Suppressor macrophage treated with lipopolysaccharide for 4 hours (primary cell): ENCODE measurements at regions not wholly inside any gene's neighbourhood (a gene's known extent, or its start where the extent isn't known, plus 50 kb on each side); places are given as distances from the start of the nearest gene placed in this dataset.
A peak's percentile ranks its signal among the peaks of the same experiment; 100 is the strongest.

Experiments
- DNase-seq: peaks from one replicate; pipeline ENCODE4 v3.0.0-alpha.2; 2020

DNA sequence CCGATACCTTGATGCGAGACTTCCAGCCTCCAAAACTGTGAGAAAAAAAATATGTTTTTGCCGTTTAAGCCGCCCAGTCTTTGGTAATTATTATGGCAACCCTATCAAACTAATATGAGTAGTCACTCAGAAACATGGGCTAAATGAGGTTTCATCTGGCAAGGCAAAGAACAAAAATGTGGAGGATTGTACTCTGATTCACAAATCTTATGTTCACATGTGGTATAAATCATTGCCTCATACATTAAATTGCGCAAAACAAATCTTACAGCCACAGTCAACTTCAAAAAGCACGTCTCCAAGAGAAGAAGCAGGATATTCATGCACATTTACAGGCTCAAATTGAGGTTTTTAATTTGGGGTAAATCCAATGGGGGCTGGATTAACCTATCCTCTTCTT, 1435.4 kb upstream of the LRRTM1 start:
- no peak for DNase-seq

DNA sequence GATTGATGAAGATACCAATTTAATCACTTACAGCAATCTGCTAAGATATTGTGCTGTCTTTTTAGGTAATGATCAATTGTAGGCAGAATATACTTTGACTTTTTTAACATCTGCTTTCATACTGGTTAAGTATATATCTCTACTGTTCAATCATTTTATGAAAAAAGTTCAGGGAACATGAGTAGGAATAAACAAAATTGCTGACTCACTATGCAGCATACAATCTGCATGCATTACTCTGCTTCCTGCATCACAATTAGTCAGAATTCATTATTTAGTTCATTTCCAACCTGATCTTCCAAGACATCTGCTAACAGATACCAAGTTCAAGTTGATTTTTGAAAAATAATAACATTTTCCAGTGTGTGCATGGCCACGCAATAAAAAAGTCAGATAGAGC, 1430.4 kb upstream of the LRRTM1 start:
- no peak for DNase-seq

DNA sequence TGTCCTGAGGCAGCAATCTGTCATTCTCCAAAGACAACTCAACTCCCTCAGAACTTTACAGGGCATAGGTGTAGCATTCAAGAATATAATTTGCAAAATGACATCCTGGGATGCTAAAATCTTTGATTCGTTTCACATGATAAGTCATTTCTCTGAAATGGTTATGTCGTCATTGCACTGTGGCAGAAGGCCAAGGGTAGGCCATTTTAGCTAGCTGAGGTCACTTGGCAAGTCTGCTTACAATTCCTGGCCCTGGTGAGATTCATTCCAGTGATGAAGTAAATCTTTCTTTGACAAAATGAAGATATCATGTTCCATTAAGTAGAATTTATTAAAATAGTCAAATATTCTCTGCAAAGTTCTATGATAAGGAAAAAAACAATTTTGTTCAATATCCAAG, 1410.3 kb upstream of the LRRTM1 start:
- DNase-seq: no peak

DNA sequence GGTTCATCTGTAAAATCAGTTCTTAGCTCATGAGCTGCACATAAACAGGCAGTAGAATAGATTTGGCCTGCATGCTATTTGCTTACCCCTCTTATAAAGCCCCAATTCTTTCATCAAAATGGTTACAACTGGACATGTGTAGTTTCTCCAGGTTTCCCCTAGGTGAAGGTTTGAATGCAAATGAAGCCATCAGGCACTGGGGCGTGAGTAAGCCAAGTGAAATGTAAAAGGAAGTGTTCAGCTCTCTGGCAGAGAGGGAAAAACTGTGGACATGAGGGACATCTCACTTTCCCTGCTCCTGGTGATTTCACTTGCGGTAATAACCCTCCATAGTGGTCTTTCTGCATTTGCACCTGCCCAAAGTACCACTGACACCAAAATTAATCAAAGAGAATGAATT, 1402.3 kb upstream of the LRRTM1 start:
- DNase-seq: no peak

DNA sequence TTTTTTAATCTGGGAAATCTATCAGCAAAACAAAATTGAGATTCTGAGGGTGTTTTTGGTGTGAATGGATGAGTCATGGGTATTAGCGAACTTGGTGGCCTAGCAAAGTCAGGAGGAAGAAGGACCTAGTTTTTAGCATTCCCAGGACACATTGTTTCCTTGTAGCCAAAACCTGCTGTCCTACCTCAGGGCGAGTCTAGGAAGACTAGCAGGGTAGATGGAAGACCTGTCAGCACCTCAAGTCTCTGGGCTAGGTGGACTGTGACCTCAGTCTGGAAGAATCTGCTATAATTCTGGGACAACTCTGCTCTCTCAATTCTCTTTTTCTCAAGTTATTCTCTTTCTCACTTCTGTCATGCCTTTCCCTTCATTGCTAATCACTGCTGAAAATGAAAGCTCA, 1399.3 kb upstream of the LRRTM1 start:
- no peak for DNase-seq

DNA sequence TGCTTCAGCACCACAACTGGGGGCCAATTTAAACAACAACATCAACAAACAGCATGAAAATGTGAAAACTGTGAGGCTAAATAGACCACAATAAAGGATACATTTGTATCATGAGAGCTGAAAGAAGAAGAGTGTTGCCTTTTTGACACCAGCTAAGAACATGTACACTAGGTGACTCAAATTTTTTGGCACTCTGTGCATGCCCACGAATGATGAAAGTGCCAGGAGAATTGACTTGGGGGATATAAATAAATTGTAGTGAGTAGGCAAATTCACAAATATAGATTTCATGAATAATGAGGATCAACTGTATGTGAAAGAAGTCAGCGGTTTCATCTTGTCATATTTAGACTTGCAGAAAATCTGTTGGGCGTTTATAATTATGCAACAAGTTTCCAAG, 1388.0 kb upstream of the LRRTM1 start:
- no peak for DNase-seq

DNA sequence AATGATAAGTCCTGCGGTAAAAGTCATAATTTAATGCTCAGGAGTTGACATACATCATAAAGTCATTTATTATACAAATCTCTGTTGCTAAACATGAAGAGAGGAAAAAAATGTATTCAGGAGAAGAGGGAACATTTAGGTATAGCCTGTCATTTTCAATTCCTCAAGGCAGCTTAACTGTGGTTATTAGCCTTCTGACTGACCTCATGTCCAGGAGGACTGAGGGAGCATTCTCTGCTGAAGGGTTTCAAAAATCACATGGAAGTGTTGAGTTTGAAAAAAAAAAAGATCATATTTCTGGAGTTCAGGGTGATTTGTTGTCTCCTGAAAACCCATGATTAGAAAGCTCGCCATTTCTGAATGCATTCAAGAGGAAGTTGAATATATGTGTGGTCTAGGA, 1371.1 kb upstream of the LRRTM1 start:
- DNase-seq: no peak

DNA sequence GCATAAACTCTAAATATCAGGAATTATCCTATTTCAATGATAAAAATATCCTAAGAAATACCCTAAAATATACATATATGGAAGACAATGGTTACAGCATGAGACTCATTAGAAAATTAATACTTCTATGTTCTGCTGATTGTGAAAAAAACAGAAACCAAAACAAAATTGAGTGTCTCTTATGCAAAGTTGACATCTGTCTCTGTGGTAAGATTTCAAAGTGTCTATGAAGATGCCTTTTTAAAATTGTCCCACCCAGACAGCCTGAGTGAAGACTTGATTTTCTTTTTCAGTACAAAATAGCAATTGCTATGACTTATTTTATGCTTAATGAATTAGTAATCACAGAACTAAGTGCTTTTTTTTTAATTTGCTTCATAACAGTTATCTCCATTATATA, 1368.4 kb upstream of the LRRTM1 start:
- no peak for DNase-seq

DNA sequence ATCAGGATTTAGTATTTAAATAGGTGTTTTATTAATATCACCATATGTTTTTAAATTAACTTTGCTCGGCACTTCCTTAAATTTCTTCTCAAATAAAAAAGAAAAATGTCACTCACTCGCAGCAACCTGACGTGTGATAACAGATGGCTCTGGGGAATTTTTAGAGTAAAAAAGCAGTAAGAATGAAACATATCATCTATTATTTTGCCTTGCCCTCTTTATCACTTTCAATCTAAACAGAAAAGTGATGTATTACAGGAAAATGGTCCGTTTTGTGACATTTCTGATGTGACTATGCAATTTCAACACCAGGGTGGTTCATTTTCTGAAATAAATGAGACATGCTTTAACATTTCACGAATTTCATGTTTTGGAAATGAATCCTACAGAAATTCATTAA, 1368.0 kb upstream of the LRRTM1 start:
- no peak for DNase-seq

DNA sequence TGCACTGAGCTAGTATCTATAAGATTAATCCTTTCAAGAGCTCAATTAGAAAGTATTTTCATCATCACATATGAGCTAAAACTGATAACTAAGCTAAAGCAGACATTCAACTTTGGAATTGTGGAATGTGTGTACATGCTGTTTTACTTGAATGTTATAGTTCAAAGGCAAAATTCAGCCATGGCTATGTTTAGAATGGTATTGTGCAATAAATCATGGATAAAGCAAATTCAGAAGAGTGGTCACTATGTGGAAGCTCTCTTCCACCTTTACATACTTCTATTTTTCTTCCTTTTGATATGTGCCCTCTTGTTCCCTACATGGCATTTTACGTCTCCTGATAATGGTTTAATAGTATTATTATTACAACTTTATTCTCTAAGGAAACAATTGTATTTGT, 1366.3 kb upstream of the LRRTM1 start:
- no peak for DNase-seq

DNA sequence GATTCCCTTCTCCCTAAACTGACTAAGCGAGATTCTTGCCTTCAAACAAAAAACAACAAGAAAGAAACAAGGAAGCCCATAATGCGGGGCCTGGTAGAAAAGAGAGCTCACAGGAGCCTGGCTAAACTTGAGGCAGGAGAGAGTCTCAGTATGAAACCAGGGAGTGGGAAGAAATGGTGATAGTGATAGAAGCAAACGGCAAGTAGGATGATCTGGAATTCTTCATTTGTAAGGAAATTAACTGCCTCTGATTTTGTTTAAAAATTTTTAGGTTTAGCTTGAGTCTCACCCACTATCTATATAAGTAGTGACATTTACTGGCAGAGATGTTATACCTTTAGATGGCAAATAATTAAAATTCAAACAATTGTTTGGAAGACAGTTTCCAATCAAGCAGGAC, 1356.5 kb upstream of the LRRTM1 start:
- DNase-seq: no peak

DNA sequence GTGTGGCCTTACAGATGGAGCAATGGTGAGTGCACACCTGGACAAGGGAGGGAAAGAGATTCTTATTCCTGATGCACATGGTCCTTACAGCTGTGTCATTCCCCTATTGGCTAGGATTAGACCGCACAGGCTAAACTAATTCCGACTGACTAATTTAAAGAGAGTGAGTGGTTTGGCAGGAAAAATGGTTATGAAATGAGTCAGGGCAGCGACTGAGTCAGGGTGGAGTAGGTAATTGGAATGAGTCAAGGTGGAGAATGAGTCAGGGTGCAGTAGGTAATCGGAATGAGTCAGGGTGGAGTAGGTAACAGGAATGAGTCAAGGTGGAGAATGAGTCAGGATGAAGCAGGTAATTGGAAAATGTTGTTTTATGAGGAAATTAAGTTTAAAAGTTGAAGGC, 1353.7 kb upstream of the LRRTM1 start:
- DNase-seq: no peak

DNA sequence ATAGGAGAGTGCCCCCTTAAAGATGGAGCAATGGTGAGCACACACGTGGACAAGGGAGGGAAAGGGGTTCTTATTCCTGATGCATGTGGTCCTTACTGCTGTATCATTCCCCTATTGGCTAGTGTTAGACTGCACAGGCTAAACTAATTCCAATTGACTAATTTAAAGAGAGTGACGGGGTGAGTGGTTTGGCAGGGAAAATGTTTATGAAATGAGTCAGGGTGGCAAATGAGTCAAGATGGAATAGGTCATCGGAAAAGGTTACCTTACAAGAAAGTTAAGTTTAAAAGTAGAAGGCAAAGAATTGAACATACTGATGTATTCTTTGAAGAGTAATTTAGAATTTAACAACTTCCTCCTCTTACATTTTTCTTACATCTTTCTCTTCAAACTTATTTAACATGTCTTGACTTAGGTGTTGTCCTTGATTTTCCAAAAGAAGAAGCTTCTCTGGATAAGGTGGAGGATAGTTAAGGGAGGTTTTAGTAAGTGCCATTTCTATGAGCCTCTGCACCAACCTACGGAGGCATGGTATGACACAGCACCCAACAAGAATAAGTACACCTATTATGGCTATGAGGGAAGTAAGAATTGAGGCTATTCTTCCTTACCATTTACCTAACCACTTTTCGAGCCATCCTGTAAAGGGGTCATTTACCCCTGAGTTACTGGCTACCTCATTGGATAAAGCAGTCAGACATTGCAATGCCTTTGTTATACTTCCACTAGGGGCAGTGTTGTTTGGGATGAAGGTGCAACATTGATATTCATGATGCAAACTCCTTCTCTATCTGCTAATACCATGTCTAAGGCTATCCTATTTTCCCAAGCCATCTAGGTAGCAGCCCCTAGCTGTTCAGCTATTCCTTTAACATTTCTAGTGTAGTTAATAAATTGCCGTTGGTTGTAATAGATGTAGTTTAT, 1345.8 kb upstream of the LRRTM1 start:
- no peak for DNase-seq

DNA sequence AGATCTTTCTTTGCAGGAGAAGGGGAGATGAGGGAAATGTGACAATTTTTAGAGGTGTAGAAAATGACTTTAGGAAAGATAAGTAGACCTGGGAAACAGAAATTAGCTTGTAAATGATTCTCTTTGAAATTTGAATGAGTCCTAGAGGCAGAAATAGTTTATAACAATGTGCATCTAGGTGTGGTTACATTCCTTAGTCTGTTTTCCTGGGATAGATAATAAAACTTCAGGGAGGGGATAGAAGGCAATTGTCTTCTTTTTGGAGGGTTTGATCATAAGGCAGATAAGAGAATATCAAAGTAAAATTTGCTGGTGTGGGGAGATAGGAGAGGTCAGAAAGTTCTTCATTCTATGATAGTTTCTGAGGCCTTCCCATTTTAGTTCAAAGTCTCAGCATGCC, 1344.3 kb upstream of the LRRTM1 start:
- DNase-seq: no peak

DNA sequence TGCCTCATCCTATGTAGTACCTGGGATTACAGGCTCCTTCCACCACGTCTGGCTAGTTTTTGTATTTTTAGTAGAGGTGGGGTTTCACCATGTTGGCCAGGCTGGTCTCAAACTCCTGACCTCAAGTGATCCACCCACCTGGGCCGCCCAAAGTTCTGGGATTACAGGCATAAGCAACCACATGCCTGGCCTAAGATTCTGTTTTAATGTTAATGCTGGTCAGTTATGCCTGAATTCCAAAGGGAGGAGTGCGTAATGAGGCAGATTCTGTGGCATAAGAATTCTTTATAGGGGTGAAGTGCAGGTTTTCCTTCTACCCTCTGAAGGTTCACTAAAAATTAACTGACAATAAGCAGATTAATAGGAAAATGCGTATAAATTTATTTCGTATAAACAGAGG, 1343.8 kb upstream of the LRRTM1 start:
- DNase-seq: no peak

DNA sequence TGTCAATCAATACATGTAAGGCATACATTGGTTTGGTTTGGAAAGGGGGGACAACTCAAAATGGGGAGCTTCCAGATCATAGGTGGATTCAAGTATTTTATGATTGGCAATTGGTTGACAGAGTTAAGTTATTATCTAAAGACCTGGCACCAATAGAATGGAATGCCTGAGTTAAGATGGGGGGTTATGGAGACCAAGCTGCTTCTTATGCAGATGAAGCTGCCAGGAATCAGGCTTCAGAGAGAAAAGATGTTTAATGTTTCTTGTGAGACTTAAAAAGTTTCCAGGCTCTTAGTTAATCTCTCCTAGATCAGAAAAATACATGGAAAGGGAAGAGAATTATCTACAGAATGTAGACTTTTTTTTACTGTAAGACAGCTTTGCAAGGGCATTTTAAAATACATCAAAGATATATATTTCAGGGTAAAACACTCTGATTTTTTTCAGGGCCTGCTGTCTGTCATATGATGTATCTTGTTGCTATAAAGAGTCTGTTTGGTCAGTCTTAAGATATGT, 1343.2 kb upstream of the LRRTM1 start:
- DNase-seq: no peak

DNA sequence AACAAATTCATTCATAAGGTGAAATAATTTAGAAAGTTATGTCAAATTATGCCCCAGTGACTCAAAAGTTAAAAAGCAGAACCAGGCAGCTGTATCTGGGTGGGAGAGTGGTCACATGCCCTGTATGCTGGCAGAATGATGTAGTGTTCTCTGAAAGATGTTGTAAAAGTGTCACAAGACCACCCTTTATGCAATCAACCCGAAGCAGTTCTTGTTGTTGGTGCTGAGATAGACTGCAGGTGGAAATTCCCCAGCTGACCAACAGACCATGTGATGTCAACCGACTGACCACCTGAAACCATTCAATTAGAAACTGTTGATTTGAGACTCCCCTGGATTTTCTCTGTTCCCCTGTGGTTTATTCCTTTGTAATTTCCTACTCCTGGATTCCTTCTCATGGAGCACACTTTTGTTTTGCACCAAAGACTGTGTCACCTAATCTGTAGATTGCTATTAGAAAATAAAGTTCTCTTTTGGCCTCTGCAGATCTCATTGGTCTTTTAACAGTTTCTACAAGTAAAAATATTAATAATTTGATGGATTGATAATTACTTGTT, 1341.3 kb upstream of the LRRTM1 start:
- peak; percentile 56 for DNase-seq

DNA sequence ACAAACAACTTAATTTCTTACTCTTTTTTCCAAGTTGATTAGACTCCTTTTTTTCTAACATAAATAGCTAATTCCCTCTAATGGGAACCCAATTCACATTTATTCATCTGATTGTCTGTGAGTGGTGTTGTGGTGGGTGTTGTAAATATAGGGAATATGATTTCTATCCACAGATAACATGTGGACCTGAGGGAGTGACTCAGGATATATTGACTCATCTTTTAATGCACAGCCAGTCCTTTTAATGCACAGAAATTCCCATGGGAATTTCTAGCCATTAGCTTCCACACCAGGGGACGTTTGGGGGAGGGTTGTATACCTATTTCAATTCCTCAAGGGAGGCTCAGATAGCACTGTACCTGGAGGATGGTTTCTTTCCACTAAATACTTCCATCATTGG, 1339.6 kb upstream of the LRRTM1 start:
- no peak for DNase-seq

DNA sequence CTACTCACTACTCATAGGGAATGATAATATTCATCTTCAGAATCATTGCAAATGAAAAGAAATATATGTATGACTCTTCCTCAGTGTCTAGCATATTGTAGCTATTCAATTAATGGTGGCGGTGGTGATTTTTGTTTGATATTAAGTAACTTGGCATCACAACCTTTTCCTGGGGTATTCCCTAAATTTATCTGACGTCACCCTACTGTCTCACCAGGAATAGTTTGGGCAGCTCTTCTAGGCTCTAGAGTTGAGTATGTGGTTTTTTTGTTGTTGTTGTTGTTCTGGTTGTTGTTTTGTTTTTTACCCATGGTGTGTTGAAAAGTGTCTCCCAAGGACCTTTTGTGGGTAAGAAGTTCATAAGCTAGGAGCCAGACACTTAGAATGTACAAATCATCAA, 1320.3 kb upstream of the LRRTM1 start:
- no peak for DNase-seq

DNA sequence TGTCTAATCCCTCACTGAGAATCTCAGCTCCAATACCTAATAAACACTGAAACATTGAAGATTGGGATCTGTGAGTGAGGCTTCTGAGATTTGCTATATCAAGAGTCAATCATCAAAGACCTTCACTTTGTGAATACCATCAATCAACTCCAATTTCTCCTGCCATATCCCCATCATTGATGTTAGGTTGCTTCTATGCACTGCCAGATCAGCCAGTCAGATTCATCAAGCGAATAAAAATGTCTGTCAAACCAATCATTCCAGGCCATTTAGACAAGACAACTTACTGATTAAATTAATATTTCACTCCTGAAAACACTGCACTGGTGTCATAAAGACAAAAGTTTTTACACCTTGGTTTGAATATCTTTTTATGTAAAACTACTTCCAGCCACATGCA, 1295.5 kb upstream of the LRRTM1 start:
- DNase-seq: no peak

DNA sequence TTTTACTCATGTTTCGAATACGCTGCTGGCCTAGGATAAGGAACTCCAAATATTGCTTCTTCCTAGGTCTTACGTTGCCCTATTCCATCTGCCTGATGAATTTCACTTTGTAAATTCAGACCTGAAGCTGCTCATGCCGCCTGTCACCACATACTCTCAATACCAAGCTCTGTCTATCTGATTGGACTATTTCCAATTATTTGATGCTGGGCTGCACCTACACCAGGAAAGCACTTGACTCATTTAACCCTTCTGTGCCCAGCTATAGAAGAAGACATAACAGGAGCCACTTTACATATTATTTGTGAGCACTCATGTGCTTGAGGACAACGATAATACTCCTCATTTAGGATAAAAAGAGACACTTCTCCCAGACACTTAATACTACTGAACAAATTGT, 1293.9 kb upstream of the LRRTM1 start:
- no peak for DNase-seq

DNA sequence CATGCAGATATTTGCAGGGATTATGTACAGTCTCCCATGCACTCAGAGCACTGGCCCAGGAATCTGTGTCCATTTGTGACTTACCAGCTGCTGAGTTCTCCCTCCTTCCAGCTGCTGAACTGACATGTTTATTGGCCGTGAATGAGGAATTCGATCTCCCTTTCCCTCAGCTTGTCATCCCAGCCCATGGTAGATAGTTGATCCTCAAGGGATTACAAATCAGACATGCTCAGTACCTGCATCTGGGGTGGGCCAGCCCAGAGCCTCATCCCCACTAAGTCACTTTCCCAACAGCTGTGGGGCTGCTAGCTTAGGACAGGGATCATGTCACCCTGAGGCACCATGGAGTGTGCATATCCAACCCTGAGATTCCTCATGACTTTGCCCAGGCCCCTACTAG, 1284.9 kb upstream of the LRRTM1 start:
- DNase-seq: no peak

DNA sequence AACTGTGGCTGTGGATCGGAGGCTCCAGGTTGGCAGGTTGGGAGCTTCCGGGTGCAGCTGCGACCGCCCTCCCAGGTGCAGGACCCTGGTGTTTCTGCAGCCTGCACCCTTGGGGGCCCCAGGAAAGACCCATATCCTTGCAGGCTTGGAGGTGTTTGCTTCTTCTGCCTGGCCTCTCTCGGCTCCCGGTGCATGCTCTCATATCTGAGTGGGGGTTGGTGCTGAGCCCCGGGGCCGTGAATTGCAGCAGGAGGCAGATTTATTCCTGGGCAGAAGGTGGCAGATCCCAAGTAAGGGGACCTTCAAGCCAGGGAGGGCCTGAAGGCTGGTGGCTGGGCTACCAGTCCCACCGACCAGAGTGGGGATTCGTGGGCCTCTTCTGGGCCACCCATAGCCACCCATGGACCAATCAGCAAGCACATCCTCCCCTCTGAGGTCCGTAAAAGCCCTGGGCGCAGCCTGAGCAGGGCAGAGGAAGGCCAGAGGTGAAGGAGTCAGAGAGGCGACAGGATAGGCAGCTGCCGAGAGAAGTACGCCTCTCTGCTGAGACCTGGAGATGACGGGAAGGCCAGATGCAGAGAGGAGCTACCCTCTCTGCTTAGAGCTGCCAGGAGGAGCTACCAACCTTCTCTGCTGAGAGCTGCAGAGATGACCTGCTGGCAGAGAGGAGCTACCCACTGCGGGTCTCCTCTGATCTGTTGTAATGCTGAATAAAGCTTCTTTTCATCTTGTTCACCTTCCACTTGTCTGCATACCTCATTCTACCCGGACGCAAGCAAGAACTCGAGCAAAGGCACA, 1279.0 kb upstream of the LRRTM1 start:
- DNase-seq: no peak

DNA sequence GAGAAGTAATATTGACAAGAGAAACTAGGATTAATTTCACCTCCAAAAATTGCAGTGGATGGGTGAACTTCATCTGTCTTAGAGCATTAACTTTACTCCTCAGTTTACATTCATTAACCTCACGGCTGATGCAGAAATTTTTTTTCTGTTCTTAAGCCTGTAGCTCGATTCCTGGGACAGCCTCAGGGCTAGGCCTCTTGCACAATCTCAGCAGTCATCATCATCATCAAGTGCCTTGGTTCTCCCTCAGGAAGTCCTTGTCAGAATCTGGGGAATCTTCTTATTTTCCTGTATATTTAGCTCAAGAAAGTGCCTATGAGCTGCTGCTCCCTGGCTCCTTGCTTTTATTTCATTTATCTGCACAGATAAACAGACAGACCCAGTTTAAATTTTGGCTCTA, 1272.2 kb upstream of the LRRTM1 start:
- no peak for DNase-seq
